ENCODE measurements at regions not wholly inside any gene's neighbourhood (a gene's known extent, or its start where the extent isn't known, plus 50 kb on each side); places are given as distances from the start of the nearest gene placed in this dataset.

DNA sequence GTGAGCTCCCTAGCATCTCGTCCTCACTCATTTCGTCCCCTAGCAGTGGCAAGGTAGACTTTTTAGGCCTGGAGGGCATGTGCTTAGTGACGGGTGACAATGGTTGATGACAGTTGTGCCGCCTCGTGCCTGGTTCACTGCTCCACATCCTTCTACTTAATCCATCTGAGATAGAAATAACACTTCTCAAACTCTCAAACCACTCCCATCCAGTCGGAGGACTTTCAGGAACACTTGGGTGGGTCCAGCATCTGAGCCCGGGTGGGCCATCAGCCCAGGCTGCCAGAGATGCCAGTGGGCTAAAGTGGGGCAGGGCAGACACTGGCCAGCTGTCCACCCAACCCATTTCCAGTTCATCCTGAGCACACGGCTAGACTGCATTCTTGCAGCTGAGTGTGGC lies 79.7 kb upstream of the SMAD3 start:
- TF ChIP-seq, protein P1, sequence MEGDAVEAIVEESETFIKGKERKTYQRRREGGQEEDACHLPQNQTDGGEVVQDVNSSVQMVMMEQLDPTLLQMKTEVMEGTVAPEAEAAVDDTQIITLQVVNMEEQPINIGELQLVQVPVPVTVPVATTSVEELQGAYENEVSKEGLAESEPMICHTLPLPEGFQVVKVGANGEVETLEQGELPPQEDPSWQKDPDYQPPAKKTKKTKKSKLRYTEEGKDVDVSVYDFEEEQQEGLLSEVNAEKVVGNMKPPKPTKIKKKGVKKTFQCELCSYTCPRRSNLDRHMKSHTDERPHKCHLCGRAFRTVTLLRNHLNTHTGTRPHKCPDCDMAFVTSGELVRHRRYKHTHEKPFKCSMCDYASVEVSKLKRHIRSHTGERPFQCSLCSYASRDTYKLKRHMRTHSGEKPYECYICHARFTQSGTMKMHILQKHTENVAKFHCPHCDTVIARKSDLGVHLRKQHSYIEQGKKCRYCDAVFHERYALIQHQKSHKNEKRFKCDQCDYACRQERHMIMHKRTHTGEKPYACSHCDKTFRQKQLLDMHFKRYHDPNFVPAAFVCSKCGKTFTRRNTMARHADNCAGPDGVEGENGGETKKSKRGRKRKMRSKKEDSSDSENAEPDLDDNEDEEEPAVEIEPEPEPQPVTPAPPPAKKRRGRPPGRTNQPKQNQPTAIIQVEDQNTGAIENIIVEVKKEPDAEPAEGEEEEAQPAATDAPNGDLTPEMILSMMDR (IDR thresholded peaks at IDR 0.05): no peak
- TF ChIP-seq EP300 (IDR thresholded peaks at IDR 0.05) (no peak), POLR2AphosphoS5 (IDR thresholded peaks at IDR 0.05) (no peak)

All from upper lobe of left lung (tissue), 4 donors.